NCI-H226 (cell line): ENCODE measurements at regions not wholly inside any gene's neighbourhood (a gene's known extent, or its start where the extent isn't known, plus 50 kb on each side); places are given as distances from the start of the nearest gene placed in this dataset.

Source experiments
- DNase-seq: peaks from one replicate; pipeline ENCODE4 v3.0.0-alpha.2; 2015

- no peak for DNase-seq
These were observed 140.5 kb upstream of the TARS1 start for GRCh38 chr5:33300209-33300742.

DNA sequence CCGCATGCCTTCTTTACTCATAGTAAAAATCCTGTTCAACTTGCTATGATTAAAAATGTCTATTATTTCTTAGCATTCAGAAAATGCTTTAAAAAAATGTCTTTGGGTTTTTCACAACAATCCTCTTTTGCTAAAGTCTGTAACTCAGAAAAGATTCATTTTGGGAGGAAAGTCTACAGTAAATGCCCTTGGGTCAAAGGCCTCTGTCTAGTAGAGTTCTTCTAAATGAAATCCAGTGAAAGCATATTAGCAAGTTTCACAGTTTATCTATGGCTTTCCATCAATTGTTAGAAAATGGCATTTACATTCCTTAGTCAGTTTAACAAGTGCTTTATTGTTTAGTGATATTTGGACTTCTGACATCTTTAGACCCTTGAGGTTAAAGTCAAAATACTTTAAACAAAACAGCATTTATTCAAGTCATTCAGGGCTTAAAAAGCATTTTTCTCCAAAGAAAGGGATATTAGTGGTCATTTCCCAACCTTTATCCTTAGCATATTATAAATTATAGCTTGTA, 137.1 kb upstream of the TARS1 start:
- DNase-seq, result no peak

DNA sequence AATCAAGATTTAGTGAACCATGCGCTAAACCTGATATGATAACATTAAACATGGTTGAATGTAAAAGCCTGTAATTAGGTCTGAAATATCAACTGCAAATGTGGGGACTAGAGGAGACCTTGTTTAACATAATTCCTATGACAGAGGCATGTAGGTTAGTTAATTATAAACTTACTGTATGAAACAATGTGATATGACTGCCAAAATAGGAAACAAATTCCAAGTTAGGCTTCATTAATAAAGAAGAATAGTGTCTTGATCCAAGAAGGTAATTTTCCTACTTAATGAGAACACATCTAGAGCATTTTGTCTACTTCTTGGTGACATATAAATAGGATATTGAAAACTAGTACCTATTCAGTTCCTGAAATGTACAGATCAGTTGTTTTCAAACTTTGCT, 136.2 kb upstream of the TARS1 start:
- DNase-seq, result no peak

DNA sequence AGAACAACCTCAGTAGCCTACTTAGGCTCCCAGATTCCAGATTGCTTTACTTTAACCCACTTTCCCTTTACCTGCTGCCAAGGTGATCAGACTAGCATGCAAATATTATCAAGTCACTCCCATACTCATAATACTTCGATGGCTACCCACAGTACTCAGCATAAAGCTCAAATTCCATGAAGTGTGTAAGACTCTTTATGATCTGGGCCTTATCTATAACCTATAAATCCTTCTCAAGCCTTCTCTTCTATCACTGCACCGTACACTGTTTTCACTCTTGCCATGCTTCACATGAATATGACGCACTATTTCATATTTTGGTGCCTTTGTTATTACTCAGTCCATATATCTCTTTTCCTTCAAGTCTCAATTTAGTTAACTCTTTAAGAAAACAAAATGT, 135.2 kb upstream of the TARS1 start:
- DNase-seq, result no peak

- DNase-seq, result no peak
These were observed 134.0 kb upstream of the TARS1 start for GRCh38 chr5:33306758-33307157.

DNA sequence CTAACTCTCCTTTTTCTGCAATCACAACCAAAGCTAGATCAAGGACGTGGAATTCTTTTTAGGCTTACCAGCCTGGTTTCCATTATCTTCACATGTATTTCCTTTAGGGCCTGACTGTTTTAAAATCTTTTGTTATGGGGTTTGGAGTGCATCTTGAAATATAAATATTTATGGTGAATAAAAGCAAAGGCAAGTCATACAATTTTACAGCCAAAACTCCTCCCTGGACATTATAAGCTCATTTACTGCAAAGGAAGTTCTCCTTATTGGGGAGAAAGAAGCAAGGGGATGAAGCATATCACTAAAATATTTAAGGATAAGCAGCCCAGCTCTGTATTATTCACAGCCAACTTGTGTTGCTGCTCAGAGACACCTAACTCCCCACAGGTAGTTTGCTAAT, 132.2 kb upstream of the TARS1 start:
- no peak for DNase-seq

- no peak for DNase-seq
These were observed 131.7 kb upstream of the TARS1 start for GRCh38 chr5:33309068-33309467.

GRCh38 chr5:33309536-33310345, 131.0 kb upstream of the TARS1 start:
- no peak for DNase-seq

- DNase-seq, result peak; percentile 87
These were observed 130.3 kb upstream of the TARS1 start for GRCh38 chr5:33310451-33310850.

DNA sequence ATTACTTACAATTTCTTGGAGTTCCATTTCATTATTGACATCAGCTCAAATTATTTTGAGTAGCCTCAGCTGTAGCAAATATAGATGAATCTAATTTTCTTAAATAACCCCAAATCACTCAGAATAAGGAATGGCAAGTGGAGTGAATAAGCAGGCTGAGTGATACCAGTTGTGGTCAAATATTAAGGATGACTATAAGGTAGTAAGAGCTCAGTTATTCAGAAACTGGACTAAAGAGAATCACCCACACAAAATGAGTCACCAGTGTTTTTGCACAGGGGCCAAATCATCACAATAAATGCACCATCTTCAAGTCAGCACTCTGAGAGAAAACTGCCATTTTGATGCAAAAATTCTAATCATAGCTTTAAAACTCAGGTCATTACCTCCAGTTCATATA, 128.9 kb upstream of the TARS1 start:
- peak; percentile 90 for DNase-seq

DNA sequence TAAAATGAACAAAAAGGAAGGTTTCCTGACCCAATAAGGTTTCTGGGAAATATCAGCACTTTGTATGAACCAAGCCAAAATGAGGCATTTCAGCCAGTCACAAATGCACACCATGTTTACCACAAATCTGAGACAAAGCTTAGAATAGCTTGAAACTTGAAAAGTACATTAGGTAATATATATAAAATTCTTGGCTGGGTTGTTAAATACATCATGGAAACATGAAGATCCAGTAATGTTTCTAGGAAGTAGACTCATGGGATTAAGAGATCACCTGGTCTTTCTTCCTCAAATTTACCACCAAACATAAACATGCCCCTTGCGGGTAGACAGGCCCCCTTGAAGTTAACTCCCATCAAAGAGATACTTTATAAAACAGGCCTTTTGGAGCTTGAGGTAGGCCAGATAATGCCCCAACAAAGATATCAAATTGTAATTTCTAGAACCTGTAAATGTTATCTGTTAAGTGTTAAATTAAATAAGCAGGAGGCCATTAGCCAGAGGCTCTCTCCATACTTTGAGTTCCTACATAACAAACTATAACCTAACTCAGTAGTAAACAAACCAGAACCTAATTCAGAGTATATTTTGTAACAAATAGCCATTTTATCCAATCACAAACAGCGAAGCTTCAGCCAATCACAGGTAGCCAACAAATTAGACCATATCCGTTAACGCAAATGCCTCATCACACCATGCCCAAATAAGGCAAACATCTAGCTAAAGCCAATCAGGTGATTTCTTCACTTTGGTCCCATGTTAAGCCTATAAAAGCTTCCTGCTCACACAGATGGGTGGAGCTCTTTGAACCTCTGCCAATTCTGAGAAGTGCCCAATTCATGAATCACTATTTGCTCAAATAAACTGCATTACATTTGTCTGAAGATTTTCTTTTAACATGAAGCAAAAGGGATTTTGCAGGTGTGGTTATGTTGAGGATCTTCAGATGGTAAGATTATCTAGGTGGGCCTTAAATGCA, 127.9 kb upstream of the TARS1 start:
- DNase-seq, result peak; percentile 96

GRCh38 chr5:33315189-33315588, 125.6 kb upstream of the TARS1 start:
- DNase-seq, result no peak

GRCh38 chr5:33316773-33317172, 124.0 kb upstream of the TARS1 start:
- DNase-seq, result no peak

DNA sequence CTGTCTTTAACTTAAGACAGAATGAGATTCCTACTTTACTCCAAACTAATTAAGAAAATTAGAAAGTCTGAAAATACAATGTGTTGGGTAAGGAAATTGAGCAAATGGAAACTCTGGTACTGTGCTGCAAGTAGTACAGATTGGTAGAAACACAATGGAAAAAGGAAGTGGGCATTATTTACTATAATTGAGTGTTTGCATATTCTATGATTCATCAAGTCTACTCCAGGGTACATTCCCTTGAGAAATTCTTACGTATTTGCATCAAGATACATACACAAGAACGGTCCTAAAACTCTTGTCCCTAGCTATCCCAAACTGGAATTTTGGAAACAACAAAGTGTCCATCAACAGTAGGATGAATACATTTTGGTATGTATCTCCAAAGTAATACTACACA, 123.5 kb upstream of the TARS1 start:
- no peak for DNase-seq

DNA sequence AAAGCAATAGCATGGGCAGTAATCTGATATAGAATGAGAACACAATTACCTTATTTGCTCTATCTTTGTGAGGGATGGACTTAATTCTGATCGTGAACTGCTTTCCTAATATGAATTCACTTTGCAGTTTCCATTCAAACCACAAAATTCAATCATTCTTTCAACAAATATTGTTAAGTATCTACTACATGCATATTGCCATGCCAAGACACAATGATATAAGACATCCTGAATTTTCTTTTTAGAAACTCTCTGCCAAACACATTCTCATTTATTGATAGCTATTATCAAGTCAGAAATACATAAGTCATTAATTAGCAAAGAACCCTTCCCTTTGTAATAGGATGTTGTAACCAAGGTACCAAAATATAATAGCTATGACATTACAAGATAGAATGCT, 121.6 kb upstream of the TARS1 start:
- no peak for DNase-seq

DNA sequence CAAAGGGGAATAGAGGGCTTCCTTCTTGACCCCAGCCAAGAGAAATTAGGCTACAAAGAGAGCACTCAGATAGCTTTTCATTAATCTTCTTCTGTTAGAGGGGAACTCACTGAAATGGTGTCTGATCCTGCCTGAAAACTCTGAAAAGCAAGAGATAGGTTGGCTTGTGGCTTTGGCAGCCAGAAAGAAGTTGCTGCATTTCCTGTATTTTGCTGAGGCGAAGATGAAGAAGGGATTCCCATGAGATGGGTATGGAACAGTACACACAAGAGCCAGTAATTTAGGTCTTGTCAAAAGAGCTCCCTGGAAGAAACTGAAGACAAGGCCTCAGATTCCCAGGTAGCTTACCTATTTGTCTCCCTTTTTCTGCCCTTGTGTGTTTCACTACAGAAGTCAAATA, 120.9 kb upstream of the TARS1 start:
- no peak for DNase-seq

GRCh38 chr5:33321026-33321425, 119.7 kb upstream of the TARS1 start:
- DNase-seq, result peak; percentile 95

GRCh38 chr5:33322632-33323031, 118.1 kb upstream of the TARS1 start:
- DNase-seq, result no peak

DNA sequence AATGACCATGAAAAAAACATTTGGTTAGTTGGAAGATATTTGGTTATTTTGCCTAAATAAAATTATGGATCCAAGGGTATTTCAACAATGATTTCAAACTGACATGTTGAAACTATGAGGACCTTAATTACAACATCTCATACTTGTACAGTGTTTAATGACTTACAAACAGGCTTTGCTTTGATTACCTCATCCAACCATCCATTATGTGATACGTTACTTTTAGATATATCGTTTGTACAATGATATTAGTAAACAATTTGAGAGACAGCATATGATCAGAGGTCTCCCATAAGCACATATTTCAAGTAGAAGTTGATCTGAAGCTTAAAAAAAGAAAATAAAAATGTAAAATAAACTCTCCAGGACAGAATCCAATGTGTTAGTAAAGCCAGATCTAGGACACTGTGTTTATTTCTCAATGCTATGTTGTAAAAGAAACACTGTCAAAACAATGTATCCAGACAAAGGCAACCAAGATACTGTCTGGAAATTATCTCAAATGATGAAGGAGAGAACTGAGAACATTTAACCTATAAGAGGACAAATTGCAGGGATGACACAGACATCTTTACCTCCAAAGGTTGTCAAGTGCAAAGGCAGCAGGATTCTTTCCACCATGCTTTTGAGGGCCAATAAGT, 116.0 kb upstream of the TARS1 start:
- DNase-seq, result no peak

GRCh38 chr5:33328818-33329217, 111.9 kb upstream of the TARS1 start:
- DNase-seq, result no peak

DNA sequence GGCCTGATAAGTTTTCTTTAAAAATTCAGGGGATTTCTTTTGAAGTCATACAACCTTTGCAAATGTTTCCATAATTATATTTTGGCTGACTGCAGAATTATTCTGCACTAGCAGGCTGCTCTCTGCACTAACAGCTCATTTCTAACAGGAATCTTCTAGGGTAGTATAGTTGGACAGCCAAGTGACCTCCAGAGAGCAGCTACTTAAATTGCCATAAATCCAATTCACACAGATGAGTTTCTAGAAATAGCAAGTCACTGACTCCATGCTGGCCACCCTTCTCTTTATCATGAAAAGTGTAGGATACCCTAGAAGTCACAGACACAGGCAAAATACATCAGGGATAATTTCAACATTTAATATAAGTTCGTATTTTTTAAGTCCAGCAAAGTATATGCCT, 110.9 kb upstream of the TARS1 start:
- DNase-seq, result no peak

- DNase-seq, result no peak
These were observed 110.3 kb upstream of the TARS1 start for GRCh38 chr5:33330426-33330825.

DNA sequence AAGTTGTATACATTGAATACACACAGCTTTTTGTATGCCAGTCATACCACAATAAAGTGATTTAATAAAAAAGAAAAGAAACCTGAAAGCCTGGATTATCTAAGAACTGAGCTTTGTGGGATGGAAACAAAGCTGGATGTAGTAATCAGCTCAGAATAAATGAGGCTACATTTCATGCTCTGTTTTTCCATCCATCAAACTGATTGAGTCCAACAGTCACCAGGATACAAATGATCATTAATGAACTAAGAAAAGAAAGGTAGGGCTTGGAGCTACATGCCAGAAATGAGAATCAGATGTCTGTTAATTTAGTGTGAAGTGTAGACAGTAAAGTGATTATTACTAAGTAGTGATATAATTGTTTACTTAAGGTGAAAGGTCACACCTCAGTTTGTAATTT, 109.8 kb upstream of the TARS1 start:
- DNase-seq, result no peak
